GM19324 (cell line): ENCODE measurements at regions not wholly inside any gene's neighbourhood (a gene's known extent, or its start where the extent isn't known, plus 50 kb on each side); places are given as distances from the start of the nearest gene placed in this dataset.

Experiments used
- ATAC-seq: cut with Tn5 transposase; IDR thresholded peaks from one replicate; pipeline ENCODE4 v1.9.1; 2021; ENCODE audit warnings: mild to moderate bottlenecking, moderate library complexity; ENCODE audit not compliant: unreplicated experiment, low FRiP score

DNA sequence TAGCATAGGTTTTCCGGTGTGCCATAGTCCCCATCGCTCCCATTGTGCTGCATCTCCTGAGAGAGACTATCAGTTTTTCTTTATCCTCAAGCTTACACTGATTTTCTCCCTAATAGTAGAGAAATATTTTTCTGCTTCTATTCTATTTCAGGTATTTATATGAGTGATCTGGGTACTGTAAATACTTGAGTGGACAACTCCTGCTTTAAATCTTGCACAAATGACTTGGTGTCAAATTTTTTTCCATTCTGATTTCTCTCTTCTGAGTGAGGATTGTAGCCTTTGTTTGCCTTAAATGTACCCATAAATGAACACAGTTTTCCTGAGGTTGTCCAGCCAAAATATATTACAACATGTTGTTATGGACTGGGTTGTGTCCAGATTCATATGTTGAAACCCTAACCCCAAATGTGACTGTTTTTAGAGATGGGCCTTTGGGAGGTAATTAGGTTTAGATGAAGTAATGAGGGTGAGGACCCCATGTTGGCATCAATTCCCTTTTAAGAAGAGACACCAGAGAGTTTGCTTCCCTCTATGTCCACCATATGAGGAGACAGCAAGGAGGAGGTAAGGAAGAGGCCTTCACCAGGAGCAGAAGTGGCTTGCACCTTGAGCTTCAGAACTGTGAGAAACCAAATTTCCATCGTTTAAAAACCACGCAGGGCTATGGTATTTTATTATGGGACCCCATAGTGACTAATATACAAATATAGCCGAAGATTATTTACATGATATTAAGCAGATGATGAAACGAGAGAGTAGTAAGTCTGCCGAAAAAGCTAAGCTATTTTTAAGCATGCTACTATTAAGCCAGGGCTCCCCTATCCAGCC, 336.4 kb upstream of the MPDZ start:
- ATAC-seq = no peak

DNA sequence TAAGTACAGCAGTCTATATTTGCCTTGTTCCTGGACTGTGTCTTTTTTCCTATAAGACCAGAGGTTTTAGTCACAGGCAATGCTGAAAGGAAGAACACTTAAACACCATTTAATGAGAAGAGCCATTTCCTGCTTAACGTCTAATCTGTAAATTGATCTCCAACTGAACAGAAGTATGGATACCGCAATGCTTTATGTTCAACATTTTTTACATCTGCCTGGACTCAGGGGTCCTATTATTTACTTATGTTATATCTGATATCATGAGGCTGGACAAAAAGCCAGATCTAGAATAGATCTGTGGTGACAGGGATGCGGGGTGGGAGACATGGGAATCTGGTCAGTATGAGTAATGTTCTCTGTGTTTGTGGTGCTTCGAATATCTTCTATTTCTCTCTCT, 334.6 kb upstream of the MPDZ start:
- no peak for ATAC-seq

DNA sequence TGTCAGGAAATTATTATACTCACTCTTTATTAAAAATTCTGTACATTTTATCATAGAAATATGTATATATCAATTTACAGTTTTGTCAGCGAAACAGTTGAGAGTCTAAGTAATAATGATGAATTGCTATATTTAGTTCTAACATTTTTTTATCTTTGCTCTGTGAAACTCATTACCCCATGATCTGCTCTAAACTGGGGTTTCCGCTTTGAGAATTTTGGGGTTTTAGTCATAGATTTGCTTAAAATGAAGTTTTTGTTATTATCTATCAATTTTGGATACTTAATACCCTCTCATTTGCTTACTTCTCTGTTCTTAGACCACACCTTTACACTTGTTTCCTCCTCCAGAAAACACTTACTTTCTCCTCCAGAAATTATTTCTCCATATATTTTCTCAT, 333.8 kb upstream of the MPDZ start:
- ATAC-seq = no peak

DNA sequence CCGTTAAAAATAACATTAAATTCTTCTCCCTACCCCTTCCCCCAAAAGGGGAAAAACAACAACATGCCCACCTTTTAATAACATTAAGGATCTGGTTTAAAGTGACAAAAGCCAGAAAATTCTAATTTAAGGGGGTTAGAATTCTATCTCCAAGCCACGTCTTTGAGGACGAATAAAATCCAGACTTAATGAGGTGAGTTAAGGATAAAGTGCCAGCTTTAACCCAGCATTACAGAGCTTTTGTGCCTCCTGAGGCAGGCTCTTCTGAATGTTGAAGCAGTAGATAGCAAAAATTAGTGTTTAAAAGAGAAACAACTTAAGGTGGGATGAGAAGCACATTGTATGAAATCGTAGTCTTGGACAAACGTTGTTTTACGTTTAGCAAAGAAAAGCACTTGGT, 329.0 kb upstream of the MPDZ start:
- no peak for ATAC-seq

DNA sequence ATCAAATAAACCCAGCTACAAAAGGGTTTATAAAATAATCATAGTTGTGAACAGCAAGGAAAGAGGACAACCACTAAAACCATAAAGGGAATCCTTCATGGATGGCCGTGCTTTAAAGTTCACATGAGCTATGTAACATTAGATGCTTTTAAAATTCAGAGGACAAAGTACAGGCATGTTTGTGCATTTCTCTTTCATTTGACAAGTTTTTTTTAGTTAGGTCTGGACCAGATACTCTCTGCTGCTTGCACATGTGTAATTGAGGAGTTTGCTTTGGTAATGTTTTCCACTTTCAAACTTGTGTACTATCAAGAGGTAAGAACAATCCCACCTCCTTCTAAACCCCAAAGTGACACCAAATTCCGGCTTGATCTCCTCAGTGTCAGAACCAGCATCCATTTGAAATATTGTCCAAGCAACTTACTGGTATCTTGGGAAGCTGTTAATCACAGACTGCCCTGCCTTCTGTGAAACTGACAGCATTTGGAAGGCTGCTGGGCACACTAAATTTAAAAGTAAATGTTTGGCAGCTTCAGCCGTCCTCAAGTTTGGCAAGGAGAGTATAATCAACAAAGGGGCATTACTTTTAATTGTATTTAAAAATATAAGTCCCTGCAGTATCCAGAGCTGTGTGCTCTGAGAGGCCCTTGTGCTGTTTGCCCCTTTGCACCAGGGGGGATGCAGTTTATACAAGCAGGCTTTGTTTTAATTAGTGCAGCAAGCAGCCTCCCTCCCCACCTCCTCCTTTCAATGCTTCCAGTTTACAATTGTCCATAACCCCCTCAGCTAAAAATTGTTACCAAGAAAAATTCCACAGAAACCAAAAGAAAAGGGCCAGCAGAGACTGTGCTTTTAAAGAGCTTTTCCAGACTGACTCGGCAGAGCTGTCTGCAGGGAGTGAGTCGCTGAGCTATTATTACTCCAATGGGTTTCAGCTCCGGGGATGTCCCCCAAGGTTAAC, 328.3 kb upstream of the MPDZ start:
- ATAC-seq = no peak

DNA sequence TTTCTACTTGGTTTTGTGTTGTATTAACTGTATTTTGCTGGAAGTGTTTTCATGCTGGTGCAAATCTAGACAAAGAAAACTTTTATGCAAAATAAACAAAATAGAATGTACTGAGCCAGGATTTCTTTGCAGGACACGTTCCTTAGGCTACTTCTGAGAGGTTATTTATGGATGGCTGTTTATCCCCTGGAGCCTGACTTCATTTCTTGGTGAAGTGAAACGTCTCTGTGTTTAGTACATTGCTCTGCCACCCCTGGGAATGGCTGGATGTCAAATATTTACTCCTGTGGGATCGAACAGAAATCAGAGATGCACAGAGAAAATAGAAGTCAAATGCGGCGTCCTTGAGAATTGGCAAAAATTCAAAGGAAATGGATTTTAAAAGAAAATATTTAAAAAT, 327.1 kb upstream of the MPDZ start:
- ATAC-seq = no peak

DNA sequence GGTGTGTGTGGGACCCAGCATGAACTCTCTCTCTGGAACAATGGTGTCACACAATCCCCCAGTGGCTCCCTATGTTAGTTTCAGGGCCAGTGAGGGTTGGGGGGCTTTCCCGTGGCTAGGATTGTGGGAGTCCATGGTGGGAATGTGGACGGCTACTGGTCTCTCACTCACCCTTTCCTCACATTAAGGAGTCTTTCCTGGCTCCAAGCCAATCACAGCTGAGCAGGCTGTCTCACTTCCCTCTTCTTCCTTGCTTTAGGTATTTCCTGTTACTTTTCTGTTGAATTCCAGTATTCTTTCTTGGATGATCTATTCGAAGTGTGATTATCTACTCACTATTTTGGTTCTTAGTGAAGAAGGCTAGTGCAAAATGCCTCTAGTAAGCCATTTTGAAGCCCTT, 324.4 kb upstream of the MPDZ start:
- no peak for ATAC-seq

DNA sequence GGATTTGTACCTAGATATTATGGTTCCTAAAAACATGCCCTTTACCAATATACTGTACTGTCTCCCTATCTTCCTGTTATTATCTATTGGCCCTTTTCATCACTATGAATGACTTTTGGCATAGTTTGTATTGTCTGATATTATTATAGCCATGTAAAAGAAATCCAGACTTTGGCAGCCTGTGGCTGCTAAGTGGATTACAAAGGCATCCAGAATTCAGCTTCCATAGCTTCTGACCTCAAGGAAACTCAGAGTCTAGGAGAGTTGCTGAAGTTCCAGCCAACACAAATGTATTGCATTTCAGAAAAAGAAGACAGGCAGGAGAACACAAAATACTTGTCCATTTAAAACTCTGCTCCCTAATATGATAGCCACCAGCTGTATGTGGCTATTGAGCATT, 319.2 kb upstream of the MPDZ start:
- ATAC-seq = no peak

DNA sequence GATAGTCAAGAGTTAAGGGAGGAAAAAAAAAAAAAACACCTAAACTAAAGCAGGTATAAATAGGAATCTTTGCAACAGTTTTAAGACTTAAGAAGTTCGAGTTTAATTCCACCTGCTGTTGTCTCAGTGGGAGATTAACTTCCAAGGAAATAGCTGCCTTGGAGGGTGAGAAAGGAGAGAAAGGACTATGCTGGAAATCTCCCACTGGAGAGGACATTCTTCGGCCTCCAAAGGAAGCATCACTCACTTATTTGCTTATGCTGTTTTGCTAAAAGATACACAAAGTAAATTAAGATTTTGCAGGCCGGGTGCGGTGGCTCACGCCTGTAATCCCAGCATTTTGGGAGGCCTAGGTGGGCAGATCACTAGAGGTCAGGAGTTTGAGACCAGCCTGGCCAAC, 317.9 kb upstream of the MPDZ start:
- no peak for ATAC-seq

DNA sequence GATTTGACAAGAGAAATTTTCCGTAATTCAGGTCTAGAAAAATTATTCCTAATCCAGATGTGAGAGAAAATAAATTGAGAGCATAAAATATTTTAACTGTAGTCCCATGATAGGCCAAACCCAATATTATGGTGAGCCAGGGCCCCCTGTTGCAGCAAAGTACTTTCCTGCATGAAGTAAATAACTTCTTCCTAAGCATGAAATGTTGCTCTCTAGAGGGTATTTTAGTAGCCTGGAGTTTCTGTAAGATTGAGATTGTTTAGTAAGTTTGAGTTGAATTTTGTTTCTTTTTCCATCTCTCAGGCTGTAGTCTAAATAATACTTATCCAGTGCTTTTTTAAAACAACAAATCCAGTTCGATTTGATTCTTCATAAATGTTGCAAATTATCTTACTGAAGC, 317.5 kb upstream of the MPDZ start:
- ATAC-seq = no peak

DNA sequence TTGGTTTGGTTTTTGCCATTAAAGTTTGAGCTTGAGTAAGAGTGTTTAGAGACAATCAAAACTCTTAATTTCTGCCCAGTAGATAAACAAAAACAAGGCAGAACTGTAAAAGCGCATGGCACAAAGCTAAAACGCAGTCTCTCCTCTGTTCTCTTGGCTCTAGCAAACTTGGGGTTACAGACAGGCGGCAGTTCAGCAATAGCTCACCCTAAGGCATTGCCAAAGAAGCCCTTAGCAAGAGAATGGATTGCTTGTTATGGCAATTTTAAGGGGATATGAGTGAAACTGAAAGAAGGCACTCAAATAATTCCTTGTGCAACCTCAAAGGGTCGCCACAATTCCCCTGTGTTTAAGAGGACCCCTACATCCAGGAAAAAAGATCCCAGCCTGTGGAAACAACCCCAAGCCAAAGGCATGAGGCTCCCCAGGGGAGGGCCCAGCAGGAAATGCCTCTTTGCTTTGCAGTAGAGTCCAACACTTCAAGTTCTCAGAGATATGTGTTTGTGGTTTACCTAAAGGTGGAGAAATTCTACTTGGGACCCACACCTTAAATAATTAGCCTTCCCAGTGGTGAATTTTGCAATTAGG, 317.0 kb upstream of the MPDZ start:
- no peak for ATAC-seq

DNA sequence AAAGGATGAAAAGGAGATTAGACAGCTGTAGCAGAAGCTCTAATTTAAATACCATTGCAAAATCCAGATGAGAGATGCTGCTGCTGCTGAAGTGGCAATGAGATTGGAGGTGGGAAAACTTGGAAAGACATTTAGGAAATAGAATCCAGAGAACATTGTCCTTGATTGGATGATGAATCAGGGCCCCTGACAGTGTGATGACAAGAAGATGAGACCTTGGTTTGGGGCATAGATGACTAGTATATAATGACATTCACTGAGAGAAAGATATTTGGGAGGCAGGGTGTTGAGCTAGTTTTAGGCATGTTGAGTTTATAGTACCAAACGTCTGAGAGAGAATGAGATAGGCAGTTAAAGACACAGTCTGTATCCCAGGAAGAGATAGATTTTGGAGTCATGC, 311.5 kb upstream of the MPDZ start:
- ATAC-seq = no peak

DNA sequence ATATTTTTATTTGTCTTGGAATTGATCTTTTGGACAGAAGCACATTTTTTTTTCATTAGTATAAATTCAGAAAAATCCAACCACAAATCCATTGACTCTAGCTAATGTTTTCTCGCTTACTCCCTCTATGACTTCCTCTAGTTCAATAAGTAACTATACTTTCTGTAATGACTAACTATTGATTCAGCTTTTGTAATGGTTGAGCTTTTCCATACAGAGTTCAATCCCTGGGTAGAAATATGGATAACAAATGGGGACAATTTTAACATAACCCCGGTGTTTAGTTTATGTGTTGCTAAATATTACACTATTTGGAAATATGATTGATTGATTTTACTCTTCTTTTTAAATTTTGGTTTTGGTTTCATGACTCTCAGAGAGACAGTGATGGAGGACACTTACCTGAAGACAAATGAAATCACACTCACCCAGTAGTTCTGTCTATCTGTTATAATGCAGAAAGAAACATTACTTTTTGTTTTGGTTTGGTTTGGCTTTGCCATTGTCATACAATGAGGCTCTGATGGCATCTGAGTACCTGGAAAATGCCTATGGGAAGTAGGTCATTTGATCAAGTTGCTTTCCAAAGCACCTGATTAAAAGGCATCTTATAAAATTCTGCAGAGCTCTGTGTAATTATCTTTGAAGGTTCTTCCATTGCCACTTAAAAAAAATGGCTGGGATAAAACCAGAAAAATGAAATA, 309.7 kb upstream of the MPDZ start:
- ATAC-seq = no peak

DNA sequence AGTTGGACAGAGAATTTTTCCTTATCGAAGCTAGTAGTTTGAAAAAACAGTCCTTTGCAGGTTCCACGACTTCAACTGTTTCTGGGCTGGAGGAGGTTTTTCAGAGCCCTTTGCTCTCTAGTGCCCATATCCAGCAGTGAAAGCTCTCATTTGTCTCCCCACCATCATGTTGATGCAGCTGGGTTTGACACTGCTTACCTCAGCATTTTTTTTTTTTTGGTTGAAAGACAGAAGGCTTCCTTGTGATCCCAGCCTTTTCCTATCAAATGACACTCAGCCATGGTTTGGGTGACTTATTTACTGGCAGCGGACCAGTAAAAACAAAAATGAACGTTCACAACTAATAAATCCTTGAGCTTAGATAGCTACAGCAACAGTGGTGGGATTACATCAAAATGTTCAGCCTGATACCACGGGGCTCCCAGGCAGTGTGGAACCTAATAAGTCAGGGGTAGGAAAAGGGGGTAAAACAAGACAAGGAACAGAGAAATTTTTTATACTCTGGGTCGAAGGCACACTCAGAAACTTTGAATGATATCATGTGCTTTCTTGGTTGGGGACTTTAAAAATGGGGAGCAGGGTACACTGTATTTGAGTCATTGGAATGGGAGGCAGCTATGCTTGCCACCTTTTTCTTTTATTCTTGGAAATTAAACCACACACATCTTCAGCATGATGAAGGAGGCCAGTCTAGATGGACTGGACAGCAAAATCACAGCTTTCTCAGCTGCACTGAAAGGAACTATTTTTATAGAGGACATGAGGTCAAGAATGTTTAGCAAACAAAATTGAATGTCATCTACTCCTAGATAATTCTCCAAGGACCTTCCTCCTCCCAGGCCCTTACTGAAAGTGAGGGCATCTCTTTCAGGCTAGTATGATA, 308.9 kb upstream of the MPDZ start:
- ATAC-seq = no peak

DNA sequence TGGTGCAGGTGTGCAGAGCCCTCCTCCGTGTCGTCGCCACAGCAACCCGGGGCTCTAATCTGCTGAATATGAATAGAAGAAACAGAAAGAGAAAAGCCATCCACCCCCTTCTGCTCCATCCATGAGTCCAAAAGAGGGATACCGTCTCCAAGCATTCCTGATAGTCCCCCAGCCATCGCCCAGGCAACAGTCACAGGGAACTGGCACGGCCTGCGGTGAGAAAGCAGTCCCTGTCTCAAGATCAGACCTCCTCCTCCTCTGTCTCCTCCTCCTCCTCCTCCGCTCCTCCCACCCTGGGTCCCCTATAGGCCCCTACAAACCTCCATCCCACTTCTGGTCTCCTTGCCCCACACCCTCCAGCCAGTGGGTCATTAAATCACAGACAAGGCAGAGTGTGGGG, 308.1 kb upstream of the MPDZ start:
- no peak for ATAC-seq

DNA sequence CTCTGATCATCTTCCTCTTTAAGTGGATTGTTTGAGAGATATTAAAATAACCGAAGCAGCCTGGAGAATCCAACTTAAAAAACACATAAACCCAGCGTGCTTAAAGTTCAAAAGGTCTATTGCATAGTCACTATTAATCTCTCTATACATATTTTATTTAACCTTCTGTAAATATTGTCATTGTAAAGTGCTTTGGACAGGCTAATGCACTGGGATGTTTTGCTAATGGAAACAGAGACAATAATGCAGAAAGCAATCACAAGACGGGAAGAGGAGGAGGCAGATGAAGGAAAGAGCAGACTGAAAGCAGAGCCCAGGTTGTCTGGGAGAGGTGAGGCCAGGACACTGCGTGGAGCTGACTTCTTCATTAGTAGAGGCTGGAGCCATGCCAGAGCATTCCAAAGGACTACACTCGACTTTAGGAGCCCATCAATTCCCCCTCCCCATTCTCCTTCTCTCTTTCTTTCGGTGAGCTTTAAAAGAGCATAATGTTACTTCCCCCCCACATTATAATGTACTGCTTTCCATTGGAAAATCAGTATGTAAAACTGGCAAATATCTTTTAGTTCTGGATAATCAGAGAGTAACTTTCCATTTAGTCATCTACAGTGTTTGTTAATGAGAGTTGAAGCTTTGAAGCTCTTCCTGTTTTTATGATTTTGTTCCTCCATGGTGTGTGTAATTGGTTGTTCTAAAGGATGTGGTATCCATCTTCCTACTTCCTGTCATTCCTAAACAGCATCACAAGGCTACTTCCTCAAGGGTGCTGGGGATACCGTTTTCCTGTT, 307.3 kb upstream of the MPDZ start:
- no peak for ATAC-seq

DNA sequence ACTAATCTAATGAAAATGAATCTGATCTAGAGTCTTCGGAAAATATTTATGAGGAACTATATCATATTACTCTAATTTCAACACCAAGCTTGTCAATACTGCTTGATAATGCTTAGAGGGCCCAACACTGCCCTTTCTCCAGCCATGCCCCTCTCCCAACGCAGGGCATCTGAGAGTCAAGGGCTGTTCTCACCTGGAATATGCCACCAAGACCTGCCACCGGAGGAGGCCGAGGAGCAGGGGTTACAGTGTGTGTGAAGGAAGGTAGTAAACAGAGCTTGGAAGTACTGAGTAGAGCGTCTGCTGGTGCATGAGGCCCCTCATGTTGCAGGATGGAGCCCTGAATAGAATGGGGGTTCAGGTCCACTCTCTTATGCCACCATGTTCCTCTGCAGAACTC, 301.3 kb upstream of the MPDZ start:
- ATAC-seq = no peak

DNA sequence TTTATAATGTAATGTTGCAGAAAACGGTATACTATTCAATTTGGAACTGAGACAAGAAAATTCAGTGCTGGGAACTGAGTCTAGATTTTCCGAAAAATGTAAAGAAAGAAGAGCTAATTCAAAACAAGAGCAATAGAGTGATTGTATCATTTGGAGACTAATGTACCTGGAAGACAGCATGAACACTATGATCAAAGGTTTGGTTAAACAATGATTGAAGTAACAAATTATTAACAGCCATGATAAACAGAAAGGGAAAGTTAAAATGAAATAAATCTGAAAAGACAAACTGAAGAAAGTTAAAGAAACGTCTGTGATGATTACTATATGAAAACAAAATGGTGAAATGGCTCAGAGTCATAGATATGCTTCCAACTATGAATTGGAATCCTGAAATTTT, 300.6 kb upstream of the MPDZ start:
- no peak for ATAC-seq

DNA sequence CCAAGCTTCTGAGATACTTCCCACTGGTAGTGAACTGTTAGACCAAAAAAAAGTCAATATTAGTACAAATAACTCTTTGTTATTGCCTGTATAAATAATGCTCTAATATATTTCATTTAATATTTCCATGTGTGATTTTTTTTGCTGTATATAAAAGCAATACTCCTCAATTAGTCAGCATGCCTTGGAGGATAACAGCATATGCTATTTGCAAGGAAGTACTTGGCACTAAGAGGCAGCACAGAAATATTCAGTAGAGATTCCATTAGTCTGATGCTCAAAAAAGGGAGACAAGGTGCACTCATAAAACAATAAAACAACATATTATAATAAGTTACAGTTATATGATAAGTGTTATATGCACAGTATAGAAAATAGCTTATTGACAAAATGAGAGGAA, 296.6 kb upstream of the MPDZ start:
- no peak for ATAC-seq
